Activated effector memory CD4-positive, alpha-beta T cell treated with anti-CD3 and anti-CD28 coated beads, Interleukin-2, amount 50 U/mL, for 16 hours (primary cell): ENCODE measurements at regions not wholly inside any gene's neighbourhood (a gene's known extent, or its start where the extent isn't known, plus 50 kb on each side); places are given as distances from the start of the nearest gene placed in this dataset.

Experiments used
- DNase-seq: peaks from one replicate; pipeline ENCODE4 v3.0.0-alpha.2; 2020

GRCh38 chr10:110375121-110375520, 70.4 kb upstream of the SMNDC1 start:
- DNase-seq, result no peak

- no peak for DNase-seq
These were observed 71.5 kb upstream of the SMNDC1 start for GRCh38 chr10:110376021-110376766.

GRCh38 chr10:110376767-110377160, 72.0 kb upstream of the SMNDC1 start:
- DNase-seq, result peak; percentile 31

- DNase-seq, result peak; percentile 21
These were observed 73.3 kb upstream of the SMNDC1 start for GRCh38 chr10:110378006-110378405.

- no peak for DNase-seq
These were observed 73.9 kb upstream of the SMNDC1 start for GRCh38 chr10:110378533-110379108.

- DNase-seq, result no peak
These were observed 75.1 kb upstream of the SMNDC1 start for GRCh38 chr10:110379831-110380230.

GRCh38 chr10:110380293-110380692, 75.6 kb upstream of the SMNDC1 start:
- DNase-seq, result no peak

- no peak for DNase-seq
These were observed 78.0 kb upstream of the SMNDC1 start for GRCh38 chr10:110382695-110383094.

- DNase-seq, result no peak
These were observed 82.9 kb upstream of the SMNDC1 start for GRCh38 chr10:110387617-110387982.

GRCh38 chr10:110387983-110388686, 83.4 kb upstream of the SMNDC1 start:
- DNase-seq, result peak; percentile 80

- DNase-seq, result no peak
These were observed 84.0 kb upstream of the SMNDC1 start for GRCh38 chr10:110388687-110389052.

GRCh38 chr10:110389255-110389654, 84.5 kb upstream of the SMNDC1 start:
- no peak for DNase-seq

GRCh38 chr10:110391541-110391940, 86.8 kb upstream of the SMNDC1 start:
- no peak for DNase-seq

- no peak for DNase-seq
These were observed 87.4 kb upstream of the SMNDC1 start for GRCh38 chr10:110392121-110392520.

GRCh38 chr10:110392868-110393740, 88.4 kb upstream of the SMNDC1 start:
- no peak for DNase-seq

- DNase-seq, result no peak
These were observed 89.1 kb upstream of the SMNDC1 start for GRCh38 chr10:110393866-110394265.

GRCh38 chr10:110394296-110394695, 89.6 kb upstream of the SMNDC1 start:
- DNase-seq, result no peak

- no peak for DNase-seq
These were observed 90.2 kb upstream of the SMNDC1 start for GRCh38 chr10:110394898-110395297.

- peak; percentile 78 for DNase-seq
These were observed 90.9 kb upstream of the SMNDC1 start for GRCh38 chr10:110395350-110396283.

- no peak for DNase-seq
These were observed 91.5 kb upstream of the SMNDC1 start for GRCh38 chr10:110396284-110396651.

- no peak for DNase-seq
These were observed 93.1 kb upstream of the SMNDC1 start for GRCh38 chr10:110397856-110398255.

GRCh38 chr10:110398419-110399105, 93.8 kb upstream of the SMNDC1 start:
- no peak for DNase-seq
